SIG-M5 treated with dmso at 0.1 percent for 504 hours (cell line): ENCODE measurements at regions not wholly inside any gene's neighbourhood (a gene's known extent, or its start where the extent isn't known, plus 50 kb on each side); places are given as distances from the start of the nearest gene placed in this dataset.
A peak's percentile ranks its signal among the peaks of the same experiment; 100 is the strongest.

Experiments used
- DNase-seq: peaks from one replicate; lab custom pipeline; 2025; ENCODE audit not compliant: unreplicated experiment; lab: John Stamatoyannopoulos, UW

DNA sequence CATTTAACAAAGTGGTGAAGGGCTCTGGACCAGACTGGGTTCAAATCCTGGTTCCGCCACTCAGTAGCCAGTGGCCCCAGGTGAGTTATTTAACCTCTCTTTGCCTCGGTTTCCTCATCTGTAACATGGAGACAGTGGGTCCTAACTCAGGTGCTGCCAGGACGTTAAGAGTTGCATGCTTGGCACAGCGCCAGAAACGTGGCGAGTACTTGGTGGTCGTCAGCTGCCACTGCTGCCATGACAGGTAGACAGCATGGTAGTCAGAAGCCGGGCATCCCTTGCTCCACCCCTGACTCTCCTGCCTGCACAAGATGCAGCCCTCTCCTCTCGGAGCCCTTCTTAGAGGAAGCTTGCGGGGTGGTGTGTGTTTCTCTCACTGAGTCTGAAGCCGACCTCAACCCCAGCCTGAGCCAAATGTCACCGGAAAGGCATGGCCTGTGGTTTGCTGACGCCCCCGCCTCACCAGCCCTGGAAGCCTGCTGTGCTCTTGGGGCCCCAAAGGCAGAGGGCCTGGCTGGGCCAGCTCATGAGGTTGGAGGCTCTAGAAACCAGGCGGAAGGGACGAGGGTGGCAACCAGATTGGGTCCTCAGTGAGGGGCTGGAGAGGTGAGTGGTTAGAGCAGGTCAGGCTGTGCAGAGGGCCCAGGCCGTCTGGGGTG is 160.8 kb upstream of the TLE3 start:
- DNase-seq: no peak

DNA sequence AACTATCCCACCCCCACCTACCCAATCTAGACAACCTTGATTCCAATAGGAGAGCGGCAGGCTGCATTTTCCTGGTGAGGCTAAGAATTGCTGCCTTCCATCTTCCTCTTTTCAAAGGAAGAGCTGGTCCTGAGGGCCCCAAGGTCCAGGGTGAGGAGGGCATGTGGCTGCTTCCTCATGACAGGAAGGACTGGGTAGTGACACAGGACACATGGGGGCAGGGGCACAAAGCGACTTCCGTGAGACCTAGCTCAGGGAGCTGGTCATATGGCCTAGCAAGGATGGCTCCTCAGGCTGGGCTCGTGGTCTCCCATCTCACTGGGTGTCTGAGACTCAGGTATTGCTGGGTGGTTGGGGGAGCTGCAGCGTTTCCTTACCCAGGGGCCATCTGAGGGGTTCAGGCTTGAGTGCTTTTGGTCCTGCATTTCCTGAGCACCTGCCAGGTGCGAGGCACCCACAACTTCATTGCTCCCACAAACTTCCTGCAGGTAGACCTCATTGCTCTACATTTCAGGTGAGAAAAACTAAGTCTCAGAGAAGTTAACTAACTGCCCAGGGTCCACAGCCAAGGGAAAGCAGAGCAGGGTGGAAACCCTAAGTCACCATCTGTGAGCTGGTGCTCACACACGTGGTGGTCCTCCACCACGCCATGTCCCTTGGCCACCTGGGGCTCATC is 160.0 kb upstream of the TLE3 start:
- DNase-seq: no peak

DNA sequence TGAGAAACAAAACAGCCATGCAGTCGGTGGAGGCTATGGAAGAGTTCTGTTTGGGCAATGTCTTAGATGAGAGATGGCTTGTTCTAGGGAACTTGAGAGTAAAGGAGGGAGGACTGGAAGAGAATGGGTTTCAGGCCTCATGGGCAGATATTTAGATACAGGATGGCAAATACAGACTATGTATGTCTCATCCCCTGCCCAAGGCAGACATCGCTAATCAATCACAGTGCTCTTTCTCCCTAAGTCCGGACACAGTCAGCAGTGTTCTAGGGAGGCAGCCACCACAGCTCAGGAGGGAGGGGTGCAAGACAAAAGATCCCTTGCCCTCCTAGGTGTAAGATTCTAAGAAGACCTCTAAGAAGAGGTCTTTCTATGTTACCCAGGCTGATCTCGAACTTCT is 159.3 kb upstream of the TLE3 start:
- DNase-seq: no peak

DNA sequence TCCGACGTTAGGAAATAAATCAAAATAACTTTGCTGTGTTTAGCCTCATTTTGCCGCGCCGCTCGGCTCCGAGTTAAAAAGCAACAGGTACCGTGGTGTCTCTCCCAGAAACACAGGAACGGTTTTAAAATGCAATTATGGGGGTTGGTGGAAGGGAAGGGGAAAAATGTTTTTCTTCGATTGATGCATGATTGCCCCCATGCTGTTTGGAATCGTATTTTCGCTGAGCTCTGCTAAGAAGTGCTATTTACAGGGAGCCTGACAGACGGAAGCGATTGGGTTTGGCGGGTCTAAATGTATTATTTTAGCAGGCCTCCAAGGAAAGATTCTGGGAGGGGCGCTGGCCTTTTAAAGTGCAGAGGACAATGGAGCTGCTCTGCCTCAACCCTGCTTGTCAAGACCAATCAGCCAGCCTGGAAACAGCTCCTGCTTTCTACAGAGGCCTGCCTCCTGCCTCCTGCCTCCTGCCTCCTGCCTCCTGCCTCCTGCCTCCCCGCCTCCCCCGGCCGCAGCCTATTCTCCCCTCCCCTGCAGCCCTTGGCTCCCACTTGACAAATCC is 156.7 kb upstream of the TLE3 start:
- DNase-seq: no peak

DNA sequence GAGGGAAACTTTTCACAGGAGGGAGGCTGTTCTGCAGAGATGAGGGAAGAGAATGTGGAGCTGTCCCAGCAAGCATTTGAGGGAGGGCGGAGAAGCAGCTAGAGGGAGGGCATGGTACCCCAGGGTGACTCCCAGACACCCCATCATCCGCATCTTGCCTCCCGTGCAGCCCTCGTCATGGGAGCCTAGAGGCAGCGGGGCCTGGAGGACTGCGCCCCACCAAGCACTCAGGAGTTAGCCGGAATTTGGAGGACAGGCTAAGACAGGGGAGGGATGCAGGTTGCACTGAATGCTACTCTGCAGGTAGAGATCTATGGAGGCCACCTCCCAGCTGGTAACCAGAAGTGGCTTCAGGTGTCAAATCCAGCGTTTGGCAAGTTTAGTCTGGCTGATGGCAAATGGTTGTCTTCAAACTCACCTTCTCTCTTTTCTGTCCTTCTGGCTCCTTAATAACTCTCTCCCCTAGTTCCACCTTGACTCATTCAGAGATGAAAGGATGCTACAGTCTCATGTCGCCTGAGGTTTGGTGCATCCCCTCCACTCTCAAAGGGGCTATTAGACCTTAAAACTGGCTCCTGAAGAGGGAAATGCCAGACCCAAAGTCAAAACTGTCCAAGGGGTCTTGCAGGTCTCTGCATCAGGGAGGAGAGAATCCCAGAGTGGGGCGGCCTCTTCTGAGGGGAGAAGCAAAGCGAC is 155.9 kb upstream of the TLE3 start:
- DNase-seq: no peak

DNA sequence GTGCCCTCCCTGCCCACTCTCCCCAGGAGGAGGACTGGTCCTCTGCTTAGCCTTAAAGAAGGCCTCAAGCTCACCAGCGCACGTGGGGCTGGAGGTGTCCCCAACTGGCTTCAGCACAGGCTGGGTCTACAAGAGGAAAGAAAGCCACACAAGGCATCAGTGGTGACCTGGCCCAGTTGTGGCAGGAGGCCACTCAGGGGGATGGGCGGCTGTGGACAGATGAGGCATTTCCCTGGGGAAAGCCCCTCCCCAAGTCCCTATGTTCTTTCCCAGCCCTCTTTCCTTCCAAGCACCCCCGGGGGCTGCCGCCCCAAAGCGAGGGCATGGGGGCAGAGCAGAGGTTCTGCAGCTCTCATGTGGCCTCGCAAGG is 155.2 kb upstream of the TLE3 start:
- DNase-seq: no peak

DNA sequence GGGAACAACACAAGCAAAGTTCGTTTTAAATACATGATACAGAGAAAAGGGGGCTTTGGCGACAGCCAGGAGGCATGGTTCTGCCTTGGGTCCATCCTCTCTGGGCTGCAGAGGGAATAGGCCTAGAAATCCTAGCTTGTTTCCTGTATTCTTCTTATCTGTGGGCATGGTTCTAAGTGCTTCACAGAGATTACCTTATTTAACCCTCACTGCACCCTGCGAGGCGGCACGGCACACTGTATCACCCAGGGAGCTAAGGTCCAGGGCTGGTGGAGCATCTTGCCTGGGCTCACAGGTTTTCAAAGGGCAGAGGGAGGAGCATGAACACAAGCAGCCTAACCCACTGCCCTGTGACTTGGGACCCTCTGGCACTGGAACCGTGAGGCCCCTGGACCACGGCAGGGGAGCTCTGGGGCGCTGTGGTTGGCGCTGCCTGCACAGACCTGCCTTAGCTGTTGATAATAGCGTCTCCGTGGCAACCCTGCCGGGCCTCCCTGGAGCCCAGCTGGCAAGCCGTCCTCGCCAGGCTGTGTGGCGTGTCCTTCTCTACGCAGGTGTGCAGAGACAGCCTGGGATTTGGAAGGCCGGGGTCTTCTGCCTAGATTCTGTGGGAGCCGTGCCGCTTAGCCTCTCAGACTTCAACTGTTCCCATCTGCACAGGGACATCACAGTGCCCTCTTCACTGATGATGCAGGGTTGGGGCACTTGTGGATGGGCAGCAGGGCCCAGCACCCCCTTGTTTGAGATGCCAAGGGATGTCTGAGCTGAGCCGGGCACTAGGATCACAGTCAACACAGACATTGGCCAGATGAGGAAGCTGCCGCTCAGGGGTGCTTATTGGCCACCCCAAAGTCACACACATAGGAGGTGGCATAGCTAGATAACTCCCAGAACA is 154.6 kb upstream of the TLE3 start:
- DNase-seq: no peak

DNA sequence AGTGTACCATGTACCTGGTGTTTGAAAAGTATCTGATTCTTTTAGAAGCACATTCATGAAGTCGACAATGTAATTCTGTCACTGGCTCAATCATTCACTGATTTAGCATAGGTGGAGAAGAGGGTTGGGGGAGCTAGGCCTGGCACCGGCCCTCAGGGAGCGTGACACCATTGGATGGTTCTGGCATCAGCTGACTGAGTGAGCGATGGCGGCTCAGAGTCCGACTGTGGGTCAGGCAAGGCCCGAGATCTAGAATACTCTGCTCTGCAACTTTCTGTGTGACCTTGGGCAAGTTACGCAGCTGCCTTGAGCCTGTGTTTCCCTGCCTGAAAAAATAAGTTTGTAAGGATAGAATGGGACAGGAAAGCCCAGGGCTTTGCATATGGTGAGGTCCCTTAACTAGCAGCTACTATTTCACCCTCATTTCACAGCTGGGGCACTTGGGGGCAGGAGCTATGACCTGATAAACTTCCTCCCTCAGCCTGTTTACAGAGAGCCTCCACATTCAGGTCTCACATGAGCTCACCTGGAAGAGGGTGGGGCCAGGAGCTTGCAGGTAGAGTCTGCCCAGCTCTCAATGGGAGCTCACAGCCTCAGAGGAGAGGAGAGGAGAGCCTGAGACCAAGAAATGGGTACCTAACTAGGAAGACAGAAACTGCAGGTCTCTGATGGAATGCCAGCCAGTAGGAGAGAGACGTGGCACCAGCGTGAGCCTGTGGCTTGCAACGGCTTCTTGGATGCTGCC is 153.7 kb upstream of the TLE3 start:
- no peak for DNase-seq

DNA sequence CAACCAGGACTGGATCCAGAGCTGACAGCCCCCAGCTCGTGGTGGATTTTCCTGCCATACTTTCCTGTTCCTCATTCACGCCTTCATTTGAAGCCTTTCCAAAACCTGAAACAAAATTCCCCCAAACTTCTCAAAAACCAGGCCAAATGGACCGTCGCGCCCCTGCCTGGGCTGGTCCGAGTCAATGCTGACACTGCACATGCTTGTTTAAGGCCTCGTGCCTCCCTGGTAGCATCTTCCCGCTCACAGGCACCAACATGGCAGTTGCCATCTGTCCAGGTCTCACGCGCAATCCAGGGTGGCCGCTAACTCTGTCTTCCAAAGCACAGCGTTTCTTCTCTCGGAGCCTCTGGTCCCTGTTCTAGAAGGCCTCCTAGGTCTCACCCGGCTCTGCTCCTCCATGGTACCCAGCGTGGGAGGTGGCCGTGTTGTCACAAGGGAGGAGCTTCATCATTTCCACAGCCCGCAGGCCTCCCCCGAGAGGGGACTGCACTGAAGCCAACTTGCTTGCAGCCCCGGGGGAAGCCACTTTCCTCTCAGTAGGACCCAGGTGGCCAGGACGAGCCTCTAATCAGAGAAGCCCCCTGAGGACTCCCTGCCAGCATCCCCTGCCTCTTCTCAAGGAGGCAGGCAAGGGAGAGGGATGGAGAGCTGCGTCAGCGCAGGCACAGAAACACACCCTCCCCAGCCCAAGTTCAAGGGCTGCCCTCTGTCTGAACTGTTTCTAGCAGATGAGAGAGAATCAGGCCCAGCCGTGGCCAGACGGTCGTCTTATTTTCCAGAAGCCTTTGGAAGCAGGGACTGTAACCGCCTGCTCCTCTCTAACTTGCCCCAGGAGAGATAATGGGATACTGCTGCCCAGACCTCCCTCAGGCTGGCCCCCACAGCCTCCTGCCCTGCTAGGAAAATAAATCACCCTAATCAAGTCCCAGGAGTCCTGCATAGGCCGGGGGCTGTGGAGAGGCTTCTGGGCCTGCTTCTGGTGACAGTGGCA is 152.8 kb upstream of the TLE3 start:
- DNase-seq: no peak

DNA sequence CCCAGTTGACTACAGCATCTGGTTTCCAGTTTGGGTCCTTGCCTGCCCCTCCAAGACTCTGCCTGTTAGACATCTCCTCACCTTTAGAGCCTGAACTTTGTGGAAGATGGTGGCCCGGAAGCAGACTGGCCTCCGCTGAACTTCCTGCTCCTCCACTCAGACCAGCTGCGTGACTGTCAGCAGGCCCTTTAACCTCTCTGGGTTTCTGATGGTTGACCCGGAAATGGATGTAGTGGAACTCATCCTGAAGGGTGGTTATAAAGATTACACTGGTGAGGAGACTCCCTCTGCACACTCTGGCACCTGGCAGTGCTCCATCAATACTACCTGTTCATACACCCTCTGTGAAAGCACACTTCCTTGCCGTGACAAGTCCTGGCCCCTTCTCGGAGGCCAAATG is 151.9 kb upstream of the TLE3 start:
- DNase-seq: no peak

DNA sequence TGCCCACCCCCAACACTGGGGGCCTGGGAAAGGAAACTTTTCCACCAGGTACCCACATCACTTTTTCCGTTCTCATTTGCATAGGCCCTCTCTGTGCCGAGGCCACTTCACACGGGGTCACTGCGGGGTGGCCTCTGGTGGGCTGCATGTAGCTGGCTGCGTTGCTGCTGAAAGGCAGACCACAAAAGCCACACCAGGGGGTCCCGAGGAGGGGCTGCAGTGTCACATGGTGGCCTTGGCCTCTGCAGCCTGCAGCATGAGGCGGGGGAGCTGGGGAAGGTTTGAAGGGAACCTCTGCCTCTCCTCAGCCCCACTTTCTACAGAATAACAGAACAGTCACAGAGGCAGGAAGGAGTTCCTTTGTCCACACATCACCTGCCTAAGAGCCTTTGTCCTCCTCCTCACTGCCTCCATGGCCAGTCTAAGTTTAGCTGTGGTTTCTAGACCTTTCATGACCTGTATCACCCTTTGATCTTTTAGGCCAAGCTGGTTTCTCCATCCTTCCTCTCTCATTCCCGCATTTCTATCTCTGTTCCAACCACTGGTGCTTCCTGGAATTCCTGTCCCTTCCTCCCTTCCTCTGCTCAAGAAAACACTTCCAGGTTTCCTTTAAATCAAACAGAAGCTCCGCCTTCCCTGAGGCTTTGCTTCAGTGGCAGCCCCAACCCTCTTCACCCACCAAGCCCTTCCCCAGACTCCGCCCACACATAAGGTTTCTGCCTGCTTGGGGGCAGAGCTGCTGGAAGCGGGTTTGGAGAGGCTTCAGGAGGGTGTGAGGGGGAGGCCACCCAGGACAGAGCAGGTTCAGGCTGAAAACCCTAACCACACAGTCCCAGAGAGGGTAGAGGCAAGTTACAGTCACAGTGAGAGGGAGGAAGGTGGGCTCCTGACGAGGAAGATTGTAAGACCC is 150.7 kb upstream of the TLE3 start:
- DNase-seq: no peak

DNA sequence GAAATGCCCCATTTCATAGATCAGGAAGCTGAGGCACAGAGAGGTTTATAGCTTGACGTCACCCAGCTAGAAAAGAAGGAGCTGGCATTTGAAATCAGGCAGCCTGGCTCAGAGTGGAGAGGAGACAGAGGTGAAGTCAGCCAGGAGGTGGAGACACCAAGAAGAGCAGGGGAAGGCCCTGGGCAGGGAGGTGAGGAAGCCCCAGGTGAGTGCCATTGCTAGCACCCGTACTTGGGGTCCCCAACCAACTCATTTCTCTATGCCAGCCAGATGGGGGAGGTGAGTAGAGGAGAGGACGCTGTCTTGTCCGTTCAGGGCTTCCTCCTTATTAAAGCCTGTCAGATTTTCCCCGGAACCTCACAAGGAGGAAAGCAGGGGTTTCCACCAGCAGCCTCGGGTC is 149.6 kb upstream of the TLE3 start:
- DNase-seq: no peak

DNA sequence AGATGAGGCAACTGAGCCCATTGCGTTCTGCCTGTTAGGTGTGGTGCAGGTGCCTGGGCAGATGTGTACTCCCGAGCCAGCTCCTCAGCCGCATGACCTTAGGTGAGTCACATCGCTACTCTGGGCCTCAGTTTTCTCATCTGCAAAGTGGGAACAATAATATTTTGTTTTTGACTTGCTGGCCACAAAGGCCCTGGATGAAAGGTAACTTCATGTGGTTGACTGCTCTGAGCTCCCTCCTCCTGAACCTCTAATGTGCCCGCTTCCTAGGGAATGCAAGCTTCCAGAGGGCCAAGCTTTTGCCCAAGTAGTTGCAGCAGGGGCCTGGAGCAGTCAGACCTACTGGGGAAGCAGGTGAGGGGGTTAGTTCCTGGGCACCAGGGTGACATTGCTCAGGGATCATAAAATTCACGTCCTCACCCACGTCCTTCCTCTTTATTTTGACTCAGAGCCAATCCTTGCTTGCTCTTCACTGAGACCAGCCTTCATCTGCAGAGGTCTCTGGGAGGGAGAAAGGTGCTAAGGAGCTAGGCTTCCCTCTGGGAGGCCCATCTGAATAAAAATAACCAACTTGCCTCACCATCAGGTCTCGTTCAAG is 149.0 kb upstream of the TLE3 start:
- no peak for DNase-seq

DNA sequence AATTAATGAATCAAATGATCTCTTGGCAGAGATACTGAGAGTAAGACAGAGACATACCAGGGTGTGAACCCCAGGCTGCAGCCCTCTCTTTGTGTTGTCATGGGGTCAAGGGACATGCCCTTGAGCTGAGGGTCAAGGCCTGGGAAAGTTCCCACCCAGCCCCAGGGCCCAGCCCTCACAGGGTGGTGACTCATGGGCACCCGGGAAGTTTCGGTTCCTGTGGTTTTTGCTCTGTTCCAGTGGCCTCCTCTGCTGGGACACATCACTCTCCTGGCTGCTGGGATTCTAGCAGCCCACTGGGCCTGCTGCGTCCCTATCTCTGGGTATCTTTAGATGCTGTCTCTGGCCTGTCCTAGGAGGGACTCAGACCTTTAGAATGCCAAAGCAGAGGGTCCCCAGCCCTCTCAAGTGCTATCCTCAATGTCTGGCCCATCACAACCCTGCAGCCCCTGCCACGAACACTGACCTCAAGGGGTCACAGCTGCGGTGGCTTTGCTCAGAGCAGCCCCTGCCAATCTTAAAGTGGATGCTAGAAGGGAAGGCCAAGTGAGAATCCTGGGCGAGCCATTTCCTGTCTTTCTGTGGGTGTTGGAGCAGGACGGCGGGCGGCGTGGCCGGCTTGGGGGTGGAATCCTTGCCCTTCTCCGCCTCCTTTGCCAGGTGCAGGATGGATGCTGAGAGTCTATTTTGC is 148.4 kb upstream of the TLE3 start:
- peak; percentile 57 for DNase-seq

DNA sequence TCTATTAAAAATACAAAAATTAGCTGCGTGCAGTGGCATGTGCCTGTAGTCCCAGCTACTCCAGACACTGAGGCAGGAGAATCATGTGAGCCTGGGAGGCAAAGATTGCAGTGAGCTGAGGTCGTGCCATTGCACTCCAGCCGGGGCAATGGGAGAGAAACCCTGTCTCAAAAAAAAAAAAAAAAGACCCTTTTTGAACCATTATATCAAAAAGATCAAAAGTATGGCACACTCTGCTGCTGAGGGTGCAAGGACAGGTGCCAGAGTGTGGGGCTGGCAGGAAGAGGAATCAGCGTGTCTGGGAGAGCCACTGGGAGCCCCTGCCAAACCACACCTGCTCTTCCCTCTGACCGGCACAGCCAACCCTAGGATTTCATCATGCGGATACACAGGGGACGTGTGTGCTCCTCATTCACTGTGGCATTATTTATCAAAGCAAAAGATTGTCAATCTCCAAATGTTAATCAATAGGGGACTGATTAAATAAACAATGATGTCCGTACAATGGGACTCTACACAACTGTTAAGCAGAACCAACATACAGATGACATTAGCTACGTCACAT is 147.3 kb upstream of the TLE3 start:
- DNase-seq: no peak

DNA sequence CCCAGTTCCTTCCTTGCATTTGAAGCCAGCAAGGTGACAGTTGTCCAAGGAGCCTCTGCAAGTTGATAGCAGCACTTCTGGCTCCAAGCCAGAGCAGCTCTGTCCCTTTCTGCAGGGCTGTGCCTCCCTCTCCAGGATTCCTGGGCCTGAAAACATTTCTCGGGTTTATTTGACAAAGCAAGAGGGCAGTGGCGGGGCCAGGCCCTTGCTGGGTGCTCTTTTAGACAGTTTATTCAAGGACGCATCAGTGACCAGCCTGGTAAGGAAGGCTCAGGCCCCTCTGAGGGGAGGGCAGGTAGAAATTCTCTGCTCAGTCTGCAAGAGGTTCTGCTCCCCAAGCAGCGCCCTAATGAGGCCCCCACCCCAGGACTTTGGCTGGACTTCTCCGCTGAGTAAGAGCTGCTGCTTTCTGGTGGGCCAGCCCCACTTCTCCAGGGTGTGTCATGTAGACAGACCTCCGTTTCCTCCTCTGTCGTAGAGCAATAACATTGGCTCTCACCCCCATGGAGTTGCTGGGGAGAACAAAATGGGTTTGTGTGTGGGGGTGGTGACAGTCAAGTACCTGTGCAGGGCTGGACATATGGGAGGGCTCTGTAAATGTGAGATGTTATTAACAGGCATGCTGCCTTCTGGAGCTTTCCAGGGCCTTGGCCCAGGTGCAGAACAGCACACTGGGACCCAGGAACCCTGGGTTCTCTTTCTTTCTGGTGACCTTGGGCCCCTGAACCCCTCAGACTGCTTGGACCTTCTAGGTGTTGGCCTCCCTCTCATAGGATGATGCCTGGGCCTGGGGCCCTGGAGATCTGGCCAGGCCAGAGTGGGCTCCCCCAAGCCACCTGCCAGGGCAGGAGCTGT is 146.2 kb upstream of the TLE3 start:
- DNase-seq: no peak
